ENCODE measurements at regions not wholly inside any gene's neighbourhood (a gene's known extent, or its start where the extent isn't known, plus 50 kb on each side); places are given as distances from the start of the nearest gene placed in this dataset.

GRCh38 chr4:11264841-11265240 is 163.9 kb downstream of the HS3ST1 start:
- DNase-seq (ENCODE audit: low read depth), result no peak

GRCh38 chr4:11264346-11264745 is 164.3 kb downstream of the HS3ST1 start:
- DNase-seq (ENCODE audit: low read depth), result no peak

GRCh38 chr4:11263208-11263607 is 165.5 kb downstream of the HS3ST1 start:
- no peak for DNase-seq (ENCODE audit: low read depth)

DNA sequence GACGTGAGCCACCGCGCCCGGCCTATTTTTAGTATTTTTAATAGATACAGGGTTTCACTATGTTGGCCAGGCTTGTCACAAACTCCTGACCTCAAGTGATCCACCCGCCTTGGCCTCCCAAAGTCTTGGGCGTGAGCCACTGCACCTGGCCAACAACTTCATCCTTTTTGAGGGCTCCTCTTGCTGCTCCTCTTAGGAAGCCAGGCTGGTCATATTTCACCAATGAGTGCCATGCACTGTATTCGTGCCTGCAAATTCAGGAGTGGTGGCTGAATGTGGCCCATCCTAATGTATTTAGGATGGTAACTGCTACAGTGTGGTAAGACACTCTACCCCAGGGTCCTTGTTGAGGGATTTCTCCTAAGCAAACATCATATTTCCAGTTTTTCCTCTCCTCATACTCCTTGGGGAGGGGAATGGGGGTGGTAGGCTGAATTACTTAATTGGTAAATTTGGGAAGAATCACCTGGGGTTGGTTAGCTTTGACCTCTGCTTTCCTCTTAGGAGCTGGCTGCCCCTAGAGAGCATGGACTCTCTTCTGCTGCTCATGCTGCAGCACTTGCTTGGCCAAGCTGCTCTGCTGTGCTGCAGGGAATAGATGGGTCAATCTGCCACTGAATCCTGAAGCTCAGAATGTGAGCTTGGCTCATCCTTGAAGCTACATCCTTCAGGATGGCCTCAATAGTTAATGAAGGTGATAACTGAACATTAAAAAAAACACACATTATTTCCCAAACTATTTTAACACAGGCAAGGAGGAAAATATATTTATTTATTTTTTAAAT is 167.4 kb downstream of the HS3ST1 start:
- DNase-seq (ENCODE audit: low read depth), result no peak

- DNase-seq (ENCODE audit: low read depth), result no peak
Measured at GRCh38 chr4:11259837-11260236, 168.9 kb downstream of the HS3ST1 start.

DNA sequence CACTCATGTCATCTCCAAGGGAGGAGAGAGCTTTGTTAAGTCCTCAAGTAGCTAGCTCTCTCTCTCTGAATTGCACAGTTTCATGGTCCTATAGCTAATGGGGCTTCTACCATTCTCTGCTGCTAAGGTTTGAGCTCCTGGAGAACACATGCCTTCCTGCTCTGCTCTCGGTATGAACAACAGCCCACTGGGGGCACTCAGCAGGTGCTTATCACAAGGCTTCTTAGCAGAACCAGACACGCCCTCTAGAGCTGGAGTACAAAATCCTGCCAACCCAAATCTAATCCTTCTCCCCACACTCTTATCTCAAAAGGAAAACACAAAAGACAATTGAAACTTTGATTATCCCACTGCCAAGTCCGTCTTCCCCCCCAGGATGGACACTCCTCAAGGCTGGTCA is 176.5 kb downstream of the HS3ST1 start:
- no peak for DNase-seq (ENCODE audit: low read depth)

DNA sequence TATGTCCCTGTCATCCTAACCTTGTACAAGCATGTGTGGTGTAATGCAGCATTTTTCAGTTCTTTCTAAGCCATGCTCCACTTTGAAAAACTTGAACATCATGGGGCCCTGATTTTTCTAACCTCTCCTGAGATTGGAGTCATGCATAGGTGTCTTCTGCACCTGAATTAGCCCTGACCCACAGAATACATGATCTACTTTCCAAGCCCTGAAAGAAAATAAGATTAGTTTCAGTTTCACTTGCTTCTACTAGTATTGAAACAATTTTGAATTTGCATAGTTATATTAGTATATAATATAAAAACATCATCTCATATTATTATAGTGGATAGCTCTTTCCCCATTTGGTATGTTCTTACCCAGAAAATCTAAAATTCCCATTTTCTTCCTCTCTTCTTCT is 178.2 kb downstream of the HS3ST1 start:
- no peak for DNase-seq (ENCODE audit: low read depth)

GRCh38 chr4:11232015-11232414 is 196.7 kb downstream of the HS3ST1 start:
- no peak for DNase-seq (ENCODE audit: low read depth)

GRCh38 chr4:11230866-11231265 is 197.8 kb downstream of the HS3ST1 start:
- no peak for DNase-seq (ENCODE audit: low read depth)

DNA sequence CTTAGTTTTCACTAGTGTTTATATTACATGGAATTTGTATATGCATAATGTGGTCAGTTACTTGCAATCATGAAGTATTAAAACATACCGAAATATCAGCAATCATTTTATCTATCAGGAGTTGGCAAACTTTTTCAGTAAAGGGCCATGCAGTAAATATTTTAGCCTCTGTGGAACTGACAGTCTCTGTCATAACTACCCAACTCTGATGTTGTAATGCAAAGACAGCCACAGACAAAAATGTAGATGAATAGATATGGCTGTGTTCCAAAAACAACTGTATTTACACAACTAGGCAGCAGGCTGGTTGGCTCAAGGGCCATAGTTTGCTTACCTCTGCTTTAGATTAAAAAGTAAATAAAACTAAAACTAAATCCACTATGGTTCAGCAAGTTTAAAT is 200.2 kb downstream of the HS3ST1 start:
- no peak for DNase-seq (ENCODE audit: low read depth)

GRCh38 chr4:11223311-11223710 is 205.4 kb downstream of the HS3ST1 start:
- no peak for DNase-seq (ENCODE audit: low read depth)

GRCh38 chr4:11218692-11219091 is 210.0 kb downstream of the HS3ST1 start:
- DNase-seq (ENCODE audit: low read depth), result no peak

DNA sequence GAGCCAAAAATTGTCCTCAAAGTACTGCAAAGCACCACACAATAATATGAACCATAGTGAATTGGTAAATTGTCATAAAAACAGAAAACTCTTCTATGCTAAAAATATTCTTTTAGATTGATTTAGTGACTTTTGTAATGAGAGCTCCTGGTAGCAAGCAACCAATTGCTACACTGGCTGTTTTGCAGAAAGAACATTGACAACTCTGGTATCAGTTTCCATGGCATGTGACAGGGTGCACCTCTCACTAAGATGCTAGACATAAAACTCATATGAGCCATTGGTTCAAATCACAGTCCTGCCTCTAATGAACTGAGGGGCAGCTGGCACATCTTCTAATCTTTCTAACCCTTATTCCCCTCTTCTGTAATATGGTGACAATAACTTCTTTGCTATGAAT is 212.2 kb downstream of the HS3ST1 start:
- DNase-seq (ENCODE audit: low read depth), result no peak

DNA sequence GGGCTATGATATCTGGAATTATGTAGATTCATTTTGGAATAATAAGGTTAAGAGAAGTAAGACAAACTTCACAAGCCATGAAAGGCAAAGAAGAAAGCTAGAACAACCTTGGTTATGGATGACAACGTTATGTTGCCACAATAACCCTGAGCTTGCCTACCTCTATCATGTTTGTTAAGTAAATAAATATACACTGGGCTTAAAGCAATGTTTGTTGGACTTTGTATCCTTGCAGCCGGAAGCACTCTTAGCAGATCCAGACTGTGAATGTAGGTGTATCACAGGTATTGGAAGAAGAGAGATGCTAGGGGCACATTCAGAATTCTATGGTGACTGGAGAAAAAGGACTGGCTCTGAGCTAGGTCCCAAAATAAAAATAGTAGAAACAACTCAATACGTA is 214.4 kb downstream of the HS3ST1 start:
- DNase-seq (ENCODE audit: low read depth), result no peak

GRCh38 chr4:11209826-11210225 is 218.9 kb downstream of the HS3ST1 start:
- DNase-seq (ENCODE audit: low read depth), result no peak

DNA sequence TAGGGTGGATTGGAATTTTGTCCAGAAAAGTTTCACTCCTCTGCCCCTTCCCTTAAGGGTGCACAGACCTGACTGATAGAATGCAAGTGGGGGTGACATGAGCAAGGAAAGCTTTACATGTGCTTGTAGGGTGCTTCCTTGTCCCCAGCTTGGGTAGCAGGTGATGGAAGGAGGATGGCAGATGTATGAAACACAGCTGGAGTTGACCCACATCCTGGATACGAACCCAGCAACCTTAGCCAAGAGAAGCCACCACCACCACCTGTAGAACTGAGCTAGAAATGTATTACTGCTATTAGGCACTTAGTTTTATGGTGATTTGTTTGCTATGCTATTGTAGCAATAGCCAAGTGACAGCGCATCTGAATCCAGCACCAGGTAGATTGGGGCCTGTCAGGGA is 227.4 kb downstream of the HS3ST1 start:
- DNase-seq (ENCODE audit: low read depth), result no peak

- no peak for DNase-seq (ENCODE audit: low read depth)
Measured at GRCh38 chr4:11198516-11199305, 230.0 kb downstream of the HS3ST1 start.

DNA sequence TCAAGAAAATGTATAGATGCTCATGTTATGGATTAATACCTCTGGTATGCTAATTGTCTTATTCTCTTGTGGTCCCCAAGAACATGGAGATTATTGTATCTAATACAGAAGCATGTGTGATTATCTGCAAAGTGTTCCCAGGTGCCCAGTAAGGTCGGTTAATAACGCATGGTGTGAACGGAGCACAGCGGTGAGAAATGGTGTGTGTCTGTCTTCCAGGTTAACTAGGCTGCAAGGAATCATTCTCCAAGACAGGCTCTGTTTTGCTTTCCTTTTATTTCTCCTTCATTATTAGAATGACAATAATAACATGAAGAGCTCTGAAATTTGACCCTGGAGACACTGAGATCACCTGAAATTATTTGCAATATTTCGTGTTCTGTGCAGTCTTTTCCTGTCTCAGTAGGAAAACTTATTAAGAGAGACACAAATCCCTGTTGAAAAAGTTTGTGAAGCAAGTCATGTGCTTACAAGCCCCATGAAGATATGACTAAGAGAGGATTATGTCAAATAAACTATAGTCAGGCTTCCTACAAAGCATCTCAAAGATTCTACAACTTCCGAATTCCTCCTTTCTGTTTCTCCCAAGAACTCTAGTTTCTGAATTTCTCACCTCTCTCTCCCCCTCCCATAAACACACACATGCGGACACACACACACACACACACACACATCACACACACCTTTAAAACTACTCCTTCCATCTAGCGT is 230.9 kb downstream of the HS3ST1 start:
- no peak for DNase-seq (ENCODE audit: low read depth)

GRCh38 chr4:11196927-11197522 is 231.7 kb downstream of the HS3ST1 start:
- DNase-seq (ENCODE audit: low read depth), result no peak

GRCh38 chr4:11194431-11194830 is 234.3 kb downstream of the HS3ST1 start:
- no peak for DNase-seq (ENCODE audit: low read depth)

- DNase-seq (ENCODE audit: low read depth), result no peak
Measured at GRCh38 chr4:11189756-11190155, 238.9 kb downstream of the HS3ST1 start.

- DNase-seq (ENCODE audit: low read depth), result no peak
Measured at GRCh38 chr4:11183356-11183740, 245.3 kb downstream of the HS3ST1 start.
